Caco-2 (cell line): ENCODE measurements at regions not wholly inside any gene's neighbourhood (a gene's known extent, or its start where the extent isn't known, plus 50 kb on each side); places are given as distances from the start of the nearest gene placed in this dataset.

Experiments
- BruUV-seq: library from RNA; stranded (reverse); fragments of 400-500 nt; replicated peaks from 2 replicates; lab custom pipeline; 2021; lab: Mats Ljungman, UMichigan
- CTCF ChIA-PET: fragments of 300-600 bp; sonication (Branson Sonifier 250); formaldehyde crosslinking; loops from one replicate; lab custom pipeline; 2022; ENCODE audit warnings: antibody characterized with exemption; lab: Charles Lee
- POLR2A ChIA-PET: fragments of 300-600 bp; sonication (Branson Sonifier 250); formaldehyde crosslinking; loops from one replicate; lab custom pipeline; 2022; ENCODE audit warnings: antibody characterized with exemption; lab: Charles Lee
- DNase-seq, 2 experiments: peaks; one replicate each; pipeline versions ENCODE4 v3.0.0 to v3.0.0-alpha.2; 2020 to 2022
- H3K27me3 ChIP-seq: replicated peaks from 2 replicates; pipeline ENCODE4 v1.6.0; 2011; ENCODE audit warnings: low read length; ENCODE audit not compliant: control insufficient read depth, insufficient read depth
- H3K36me3 ChIP-seq: 2 replicates; pipeline ENCODE4 v1.5.1; 2011; ENCODE audit warnings: low read length; ENCODE audit not compliant: control insufficient read depth, insufficient read depth
- H3K4me1 ChIP-seq: fragments of 250-450 bp; sonication (Bioruptor Pico); 2 replicates; pipeline ENCODE4 v1.5.1; 2020; ENCODE audit warnings: mild to moderate bottlenecking
- H3K4me3 ChIP-seq: 2 replicates; pipeline ENCODE4 v1.5.1; 2011; ENCODE audit warnings: low read depth, mild to moderate bottlenecking, control low read depth, low read length
- H3K9me3 ChIP-seq: fragments of 250-450 bp; sonication (Bioruptor Pico); 2 replicates; pipeline ENCODE4 v1.5.1; 2020; ENCODE audit warnings: mild to moderate bottlenecking, moderate library complexity
- H3K27ac Mint-ChIP-seq: one replicate; pipeline ENCODE4 v1.8.0; 2022; ENCODE audit warnings: mixed read lengths; ENCODE audit not compliant: unreplicated experiment
- H3K27me3 Mint-ChIP-seq: one replicate; pipeline ENCODE4 v1.8.0; 2022; ENCODE audit warnings: mixed read lengths; ENCODE audit not compliant: insufficient read depth, unreplicated experiment
- H3K36me3 Mint-ChIP-seq: one replicate; pipeline ENCODE4 v1.8.0; 2022; ENCODE audit warnings: mild to moderate bottlenecking, mixed read lengths; ENCODE audit not compliant: insufficient read depth, unreplicated experiment
- H3K4me1 Mint-ChIP-seq: one replicate; pipeline ENCODE4 v1.8.0; 2022; ENCODE audit warnings: low read depth, mixed read lengths; ENCODE audit not compliant: unreplicated experiment
- H3K4me3 Mint-ChIP-seq: one replicate; pipeline ENCODE4 v1.8.0; 2022; ENCODE audit warnings: mild to moderate bottlenecking, moderate library complexity, mixed read lengths; ENCODE audit not compliant: unreplicated experiment
- H3K9me3 Mint-ChIP-seq: one replicate; pipeline ENCODE4 v1.8.0; 2022; ENCODE audit warnings: mixed read lengths; ENCODE audit not compliant: unreplicated experiment
- CTCF ChIP-seq, 2 experiments: fragments of 200-600 bp in 1 of 2; IDR thresholded peaks; 1 replicate in 1 of 2; 2 replicates in 1 of 2; pipeline versions ENCODE4 v1.5.1 to v1.8.0; 2011 to 2022; ENCODE audit warnings: antibody characterized with exemption in 1 of 2, control low read depth in 1 of 2, inconsistent platforms in 1 of 2, low read depth in 1 of 2, low read length in 1 of 2, mild to moderate bottlenecking in 1 of 2, moderate library complexity in 1 of 2; ENCODE audit not compliant: insufficient read depth in 1 of 2, severe bottlenecking in 1 of 2, unreplicated experiment in 1 of 2
- intact Hi-C: fragments of 100-400 bp; cut with micrococcal nuclease; formaldehyde crosslinking; loops from one replicate; pipeline ENCODE4 v1.10.0; 2022; ENCODE audit not compliant: unreplicated experiment

DNA sequence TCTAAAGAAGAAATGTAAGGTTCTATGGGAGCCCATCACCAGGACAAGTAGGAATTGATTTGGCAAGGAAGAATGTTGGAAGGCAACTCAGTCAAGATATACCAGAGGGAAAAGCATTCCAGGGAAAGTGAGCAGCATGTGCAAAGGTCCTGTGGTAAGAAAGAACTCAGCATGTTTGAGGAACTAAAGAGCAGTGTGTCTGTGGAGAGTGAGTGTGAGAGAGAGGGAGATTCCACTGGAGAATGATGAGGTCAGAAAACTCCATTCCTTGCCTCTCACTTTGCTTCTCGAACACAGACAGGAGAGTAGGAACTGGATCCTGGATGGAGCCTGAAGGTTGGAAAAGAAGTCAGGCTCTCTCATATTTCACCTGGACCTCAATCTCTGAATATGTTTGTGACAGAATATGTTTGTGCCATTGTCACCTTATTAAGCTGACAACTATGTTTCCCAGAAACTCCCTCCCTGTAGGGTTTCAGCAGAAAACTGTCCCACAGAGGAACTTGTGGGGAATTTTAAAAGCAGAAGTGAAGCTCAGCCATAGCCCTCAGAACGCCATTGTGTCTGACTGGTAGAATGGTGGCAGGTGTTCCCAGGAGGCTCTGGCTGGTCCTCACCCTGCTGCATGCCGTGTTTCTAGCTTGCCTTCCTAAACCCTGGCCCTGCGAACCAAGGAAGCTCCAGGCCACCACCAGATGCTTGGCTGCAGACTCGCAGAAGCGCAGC lies 382.4 kb upstream of the XYLT1 start:
- H3K27ac Mint-ChIP-seq, result no peak overlapping the region
- POLR2A ChIA-PET, result no interaction called here
- CTCF ChIA-PET, result no interaction called here

GRCh38 chr16:17850581-17851250 lies 380.0 kb upstream of the XYLT1 start:
- DNase-seq, result no peak
- POLR2A ChIA-PET, result no interaction called here
- no peak for TF ChIP-seq CTCF (IDR thresholded peaks at IDR 0.05; ENCODE audit: insufficient read depth in 1 of 2, low read depth in 1 of 2, low read length in 1 of 2, severe bottlenecking in 1 of 2, unreplicated experiment in 1 of 2)
- intact Hi-C loops, result loop anchor here (10.0 kb wide), 1 partner anchor 46 kb away; no protein-coding TSS in a partner anchor
- Mint-ChIP-seq H3K27me3 (peaks cover 18% of the 10 kb centered on the region), H3K4me1 (no peaks in the 10 kb centered on the region), H3K27ac (no peak overlapping the region), H3K36me3 (no peaks in the 10 kb centered on the region), H3K9me3 (no peaks in the 10 kb centered on the region), H3K4me3 (no peak overlapping the region)
- Histone ChIP-seq H3K4me3 (no peak overlapping the region), H3K27me3 (no peaks in the 10 kb centered on the region), H3K9me3 (no peaks in the 10 kb centered on the region), H3K36me3 (no peaks in the 10 kb centered on the region), H3K4me1 (no peaks in the 10 kb centered on the region)
- CTCF ChIA-PET, result interaction anchor here (0.7 kb wide), 1 partner anchor 975 kb away, joined by 5 read pairs; no protein-coding TSS in a partner anchor
- BruUV-seq, result no TSS peak

More for the DNA sequence above, 382.4 kb upstream of the XYLT1 start:
- no peaks in the 10 kb centered on the region for H3K9me3 ChIP-seq
- no peak for DNase-seq
- no peaks in the 10 kb centered on the region for H3K36me3 ChIP-seq
- no peaks in the 10 kb centered on the region for H3K4me1 Mint-ChIP-seq
- peaks cover 10% of the 10 kb centered on the region for H3K9me3 Mint-ChIP-seq
- H3K27me3 Mint-ChIP-seq, result peaks cover 22% of the 10 kb centered on the region
- no peaks in the 10 kb centered on the region for H3K4me1 ChIP-seq
- no peak overlapping the region for H3K4me3 ChIP-seq
- no peaks in the 10 kb centered on the region for H3K27me3 ChIP-seq
- no peaks in the 10 kb centered on the region for H3K36me3 Mint-ChIP-seq
- intact Hi-C loops, result loop anchor here (10.0 kb wide), 1 partner anchor 48 kb away; no protein-coding TSS in a partner anchor
- no peak overlapping the region for H3K4me3 Mint-ChIP-seq
- no TSS peak for BruUV-seq
- TF ChIP-seq CTCF (IDR thresholded peaks at IDR 0.05; ENCODE audit: insufficient read depth in 1 of 2, low read depth in 1 of 2, low read length in 1 of 2, severe bottlenecking in 1 of 2, unreplicated experiment in 1 of 2), result no peak

DNA sequence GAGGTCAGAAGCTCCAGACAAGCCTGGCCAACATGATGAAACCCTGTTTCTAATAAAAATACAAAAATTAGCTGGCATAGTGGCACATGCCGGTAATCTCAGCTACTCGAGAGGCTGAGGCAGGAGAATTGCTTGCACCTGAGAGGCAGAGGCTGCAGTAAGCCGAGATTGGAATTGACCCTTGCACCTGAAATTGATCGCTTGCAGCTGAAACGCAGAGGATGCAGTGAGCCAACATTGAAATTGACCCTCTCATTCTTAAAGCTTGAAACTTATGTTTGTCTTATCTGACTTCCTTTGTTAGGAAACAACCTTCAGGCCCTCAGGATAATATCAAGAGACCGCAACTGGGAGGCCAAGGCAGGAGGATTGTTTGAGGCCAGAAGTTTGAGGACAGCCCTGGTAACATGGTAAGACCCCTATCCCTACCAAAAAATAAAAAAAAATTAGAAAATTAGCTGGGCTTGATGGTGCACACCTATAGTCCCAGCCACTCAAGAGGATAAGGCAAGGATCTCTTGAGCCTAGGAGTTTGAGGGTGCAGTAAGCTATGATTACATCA lies 376.6 kb upstream of the XYLT1 start:
- Mint-ChIP-seq H3K4me1 (no peaks in the 10 kb centered on the region), H3K27me3 (peaks cover 17% of the 10 kb centered on the region)

More for the DNA sequence above, 376.6 kb upstream of the XYLT1 start:
- H3K27ac Mint-ChIP-seq, result no peak overlapping the region
- no peaks in the 10 kb centered on the region for H3K9me3 Mint-ChIP-seq
- Histone ChIP-seq H3K4me3 (no peak overlapping the region), H3K9me3 (no peaks in the 10 kb centered on the region), H3K27me3 (no peaks in the 10 kb centered on the region), H3K36me3 (no peaks in the 10 kb centered on the region), H3K4me1 (no peaks in the 10 kb centered on the region)
- CTCF ChIA-PET, result no interaction called here
- intact Hi-C loops, result no loop called here
- no peak for DNase-seq
- BruUV-seq, result no TSS peak
- no peak overlapping the region for H3K4me3 Mint-ChIP-seq
- no peak for TF ChIP-seq CTCF (IDR thresholded peaks at IDR 0.05; ENCODE audit: insufficient read depth in 1 of 2, low read depth in 1 of 2, low read length in 1 of 2, severe bottlenecking in 1 of 2, unreplicated experiment in 1 of 2)
- POLR2A ChIA-PET, result no interaction called here
- H3K36me3 Mint-ChIP-seq, result no peaks in the 10 kb centered on the region
